ENCODE measurements at regions not wholly inside any gene's neighbourhood (a gene's known extent, or its start where the extent isn't known, plus 50 kb on each side); places are given as distances from the start of the nearest gene placed in this dataset.

GRCh38 chr4:107215222-107215621, 179.1 kb upstream of the DKK2 start:
- no peaks in the 10 kb centered on the region for H3K4me1 ChIP-seq
- no peak overlapping the region for H3K27ac ChIP-seq
- intact Hi-C loops (cut with DNase I) = no loop called here
- H3K27me3 ChIP-seq = no peaks in the 10 kb centered on the region
- no peaks in the 10 kb centered on the region for H3K36me3 ChIP-seq
- DNase-seq (ENCODE audit: extremely low spot score in 2 of 2) = no peak
- no peaks in the 10 kb centered on the region for H3K9me3 ChIP-seq
- TF ChIP-seq POLR2A (IDR thresholded peaks at IDR 0.05) (no peak), CTCF (IDR thresholded peaks at IDR 0.05) (no peak), POLR2AphosphoS5 (IDR thresholded peaks at IDR 0.05; ENCODE audit: insufficient read depth in 1 of 2, low read depth in 1 of 2) (no peak)
- H3K4me3 ChIP-seq = no peak overlapping the region

GRCh38 chr4:107213880-107214279, 177.8 kb upstream of the DKK2 start:
- H3K27me3 ChIP-seq = no peaks in the 10 kb centered on the region
- H3K9me3 ChIP-seq = no peaks in the 10 kb centered on the region
- no peak overlapping the region for H3K27ac ChIP-seq
- no peak for TF ChIP-seq POLR2AphosphoS5 (IDR thresholded peaks at IDR 0.05; ENCODE audit: insufficient read depth in 1 of 2, low read depth in 1 of 2)
- TF ChIP-seq CTCF (IDR thresholded peaks at IDR 0.05) = no peak
- no peak for TF ChIP-seq POLR2A (IDR thresholded peaks at IDR 0.05)
- DNase-seq (ENCODE audit: extremely low spot score in 2 of 2) = no peak
- H3K36me3 ChIP-seq = no peaks in the 10 kb centered on the region
- no peak overlapping the region for H3K4me3 ChIP-seq
- H3K4me1 ChIP-seq = no peaks in the 10 kb centered on the region
- intact Hi-C loops (cut with DNase I) = no loop called here

GRCh38 chr4:107213410-107213809, 177.3 kb upstream of the DKK2 start:
- H3K27ac ChIP-seq = no peak overlapping the region
- no peaks in the 10 kb centered on the region for H3K9me3 ChIP-seq
- H3K36me3 ChIP-seq = no peaks in the 10 kb centered on the region
- no peaks in the 10 kb centered on the region for H3K27me3 ChIP-seq
- intact Hi-C loops (cut with DNase I) = no loop called here
- H3K4me1 ChIP-seq = no peaks in the 10 kb centered on the region
- no peak for TF ChIP-seq POLR2A (IDR thresholded peaks at IDR 0.05)
- no peak for TF ChIP-seq CTCF (IDR thresholded peaks at IDR 0.05)
- no peak for TF ChIP-seq POLR2AphosphoS5 (IDR thresholded peaks at IDR 0.05; ENCODE audit: insufficient read depth in 1 of 2, low read depth in 1 of 2)
- no peak overlapping the region for H3K4me3 ChIP-seq
- DNase-seq (ENCODE audit: extremely low spot score in 2 of 2) = no peak

- Histone ChIP-seq H3K4me1 (no peaks in the 10 kb centered on the region), H3K27me3 (no peaks in the 10 kb centered on the region), H3K9me3 (no peaks in the 10 kb centered on the region), H3K36me3 (no peaks in the 10 kb centered on the region), H3K27ac (no peak overlapping the region), H3K4me3 (no peak overlapping the region)
- TF ChIP-seq POLR2AphosphoS5 (IDR thresholded peaks at IDR 0.05; ENCODE audit: insufficient read depth in 1 of 2, low read depth in 1 of 2) = no peak
- TF ChIP-seq CTCF (IDR thresholded peaks at IDR 0.05) = no peak
- TF ChIP-seq POLR2A (IDR thresholded peaks at IDR 0.05) = no peak
- no peak for DNase-seq (ENCODE audit: extremely low spot score in 2 of 2)
- intact Hi-C loops (cut with DNase I) = no loop called here
Measured at GRCh38 chr4:107212565-107212964, 176.5 kb upstream of the DKK2 start.

- Histone ChIP-seq H3K27ac (no peak overlapping the region), H3K4me1 (no peaks in the 10 kb centered on the region), H3K27me3 (no peaks in the 10 kb centered on the region), H3K4me3 (peak overlapping the region; percentile 31 to 41), H3K9me3 (no peaks in the 10 kb centered on the region), H3K36me3 (no peaks in the 10 kb centered on the region)
- DNase-seq (ENCODE audit: extremely low spot score in 2 of 2) = no peak
- intact Hi-C loops (cut with DNase I) = no loop called here
- no peak for TF ChIP-seq POLR2A (IDR thresholded peaks at IDR 0.05)
- TF ChIP-seq CTCF (IDR thresholded peaks at IDR 0.05) = no peak
- TF ChIP-seq POLR2AphosphoS5 (IDR thresholded peaks at IDR 0.05; ENCODE audit: insufficient read depth in 1 of 2, low read depth in 1 of 2) = no peak
Measured at GRCh38 chr4:107210450-107211239, 174.5 kb upstream of the DKK2 start.
